ENCODE measurements at regions not wholly inside any gene's neighbourhood (a gene's known extent, or its start where the extent isn't known, plus 50 kb on each side); places are given as distances from the start of the nearest gene placed in this dataset.

- WGBS, 5 donors, result 32 to 42% (median 40%) methylated on average over 2 of the region's 2 CpGs
- Histone ChIP-seq H3K27me3 (no peaks in the 10 kb centered on the region), H3K36me3 (no peaks in the 10 kb centered on the region), H3K9me3 (peaks cover 0 to under 1% (median 0%) of the 10 kb centered on the region in 4 donors), H3K27ac (no peak overlapping the region), H3K4me1 (no peaks in the 10 kb centered on the region), H3K4me3 (no peak overlapping the region)
- TF ChIP-seq EP300 (IDR thresholded peaks at IDR 0.05) (no peak), POLR2A (IDR thresholded peaks at IDR 0.05) (no peak), POLR2AphosphoS5 (IDR thresholded peaks at IDR 0.05) (no peak)
- TF ChIP-seq, protein P1, sequence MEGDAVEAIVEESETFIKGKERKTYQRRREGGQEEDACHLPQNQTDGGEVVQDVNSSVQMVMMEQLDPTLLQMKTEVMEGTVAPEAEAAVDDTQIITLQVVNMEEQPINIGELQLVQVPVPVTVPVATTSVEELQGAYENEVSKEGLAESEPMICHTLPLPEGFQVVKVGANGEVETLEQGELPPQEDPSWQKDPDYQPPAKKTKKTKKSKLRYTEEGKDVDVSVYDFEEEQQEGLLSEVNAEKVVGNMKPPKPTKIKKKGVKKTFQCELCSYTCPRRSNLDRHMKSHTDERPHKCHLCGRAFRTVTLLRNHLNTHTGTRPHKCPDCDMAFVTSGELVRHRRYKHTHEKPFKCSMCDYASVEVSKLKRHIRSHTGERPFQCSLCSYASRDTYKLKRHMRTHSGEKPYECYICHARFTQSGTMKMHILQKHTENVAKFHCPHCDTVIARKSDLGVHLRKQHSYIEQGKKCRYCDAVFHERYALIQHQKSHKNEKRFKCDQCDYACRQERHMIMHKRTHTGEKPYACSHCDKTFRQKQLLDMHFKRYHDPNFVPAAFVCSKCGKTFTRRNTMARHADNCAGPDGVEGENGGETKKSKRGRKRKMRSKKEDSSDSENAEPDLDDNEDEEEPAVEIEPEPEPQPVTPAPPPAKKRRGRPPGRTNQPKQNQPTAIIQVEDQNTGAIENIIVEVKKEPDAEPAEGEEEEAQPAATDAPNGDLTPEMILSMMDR (IDR thresholded peaks at IDR 0.05), result no peak
- intact Hi-C loops (cut with DNase I; ENCODE audit: low total_unique reads), result no loop called here
- no peak for DNase-seq
Measured at GRCh38 chr17:54221499-54221898, 398.8 kb downstream of the KIF2B start.

DNA sequence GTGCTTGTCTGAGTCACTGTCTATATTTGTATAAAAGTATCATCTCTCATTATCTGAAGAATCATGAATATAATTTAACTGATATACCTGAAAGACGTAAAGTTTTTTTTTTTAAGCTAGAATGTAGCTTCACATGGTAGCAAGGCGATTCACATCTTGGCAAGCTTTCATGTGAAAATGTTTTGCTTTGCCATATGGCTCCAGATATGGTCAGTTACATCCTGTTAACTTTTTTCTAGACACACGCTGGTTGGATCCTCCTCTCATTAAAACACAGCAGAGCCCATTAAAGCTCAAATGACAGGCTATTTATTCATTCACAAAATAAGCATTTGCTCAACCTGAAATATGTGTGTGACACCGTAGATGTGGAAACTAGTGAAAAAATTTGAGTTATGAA lies 412.8 kb downstream of the KIF2B start:
- 51 to 60% (median 55%) methylated on average over 4 of the region's 4 CpGs for WGBS, 5 donors
- Histone ChIP-seq H3K27ac (no peak overlapping the region), H3K9me3 (no peaks in the 10 kb centered on the region), H3K27me3 (no peaks in the 10 kb centered on the region), H3K4me1 (no peaks in the 10 kb centered on the region), H3K36me3 (no peaks in the 10 kb centered on the region), H3K4me3 (no peak overlapping the region)
- no peak for DNase-seq
- no peak for TF ChIP-seq EP300 (IDR thresholded peaks at IDR 0.05)
- intact Hi-C loops (cut with DNase I; ENCODE audit: low total_unique reads), result no loop called here

- H3K9me3 ChIP-seq, result peaks cover 0 to under 1% (median 0%) of the 10 kb centered on the region in 4 donors
- WGBS, 5 donors, result 64 to 80% (median 68%) methylated on average over 5 of the region's 5 CpGs
- no peaks in the 10 kb centered on the region for H3K36me3 ChIP-seq
- intact Hi-C loops (cut with DNase I; ENCODE audit: low total_unique reads), result no loop called here
- peak in 1 of 2 donors; percentile 25 for DNase-seq
- H3K4me1 ChIP-seq, result no peaks in the 10 kb centered on the region
- H3K27ac ChIP-seq, result no peak overlapping the region
- TF ChIP-seq, protein P1 (IDR thresholded peaks at IDR 0.05), result no peak
- TF ChIP-seq POLR2A (IDR thresholded peaks at IDR 0.05), result no peak
- TF ChIP-seq EP300 (IDR thresholded peaks at IDR 0.05), result no peak
- no peak for TF ChIP-seq POLR2AphosphoS5 (IDR thresholded peaks at IDR 0.05)
- H3K4me3 ChIP-seq, result no peak overlapping the region
- H3K27me3 ChIP-seq, result no peaks in the 10 kb centered on the region
Measured at GRCh38 chr17:54237911-54238515, 415.3 kb downstream of the KIF2B start.

DNA sequence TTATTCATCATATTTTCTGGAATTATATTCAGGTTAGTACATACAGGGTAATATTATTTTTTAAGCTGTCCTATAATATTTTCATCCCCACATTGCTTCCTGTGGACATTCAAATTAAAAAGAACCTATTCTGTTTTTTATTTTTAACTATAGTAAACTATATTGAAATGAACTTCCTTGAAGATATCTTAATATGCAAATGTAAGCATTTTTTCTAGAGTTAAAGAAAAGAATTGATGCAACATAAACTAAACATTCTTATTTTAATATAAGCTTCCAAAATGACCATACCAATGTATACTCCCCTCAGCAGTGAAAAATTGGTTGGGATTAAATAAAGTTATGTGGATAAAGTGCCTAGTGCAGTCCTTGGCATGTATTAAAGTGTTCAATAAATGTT lies 416.6 kb downstream of the KIF2B start:
- H3K4me3 ChIP-seq, result no peak overlapping the region
- H3K36me3 ChIP-seq, result no peaks in the 10 kb centered on the region
- H3K9me3 ChIP-seq, result peaks cover 0 to 11% (median 5%) of the 10 kb centered on the region in 4 donors
- DNase-seq, result no peak
- TF ChIP-seq EP300 (IDR thresholded peaks at IDR 0.05), result no peak
- TF ChIP-seq, protein P1 (IDR thresholded peaks at IDR 0.05), result no peak
- no peak for TF ChIP-seq POLR2AphosphoS5 (IDR thresholded peaks at IDR 0.05)
- no peak for TF ChIP-seq POLR2A (IDR thresholded peaks at IDR 0.05)
- no peaks in the 10 kb centered on the region for H3K4me1 ChIP-seq
- H3K27ac ChIP-seq, result no peak overlapping the region
- no peaks in the 10 kb centered on the region for H3K27me3 ChIP-seq
- intact Hi-C loops (cut with DNase I; ENCODE audit: low total_unique reads), result no loop called here

DNA sequence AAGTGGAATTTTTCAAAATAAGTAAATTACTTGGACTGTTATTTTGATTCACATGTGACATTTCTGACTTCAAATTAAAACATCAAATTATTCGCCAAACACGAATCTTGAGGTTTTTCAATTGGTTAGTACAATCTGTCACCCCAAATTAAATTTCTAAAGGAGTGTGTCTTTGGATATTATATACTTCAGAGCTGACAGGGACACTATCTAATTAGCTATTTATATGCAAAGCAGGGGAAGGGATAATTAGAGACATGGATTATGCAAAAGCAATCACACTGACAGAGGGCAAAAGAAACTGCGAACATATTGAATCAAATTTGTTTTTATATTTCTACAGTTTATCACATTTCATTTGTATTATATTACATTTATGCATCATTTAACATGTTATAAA lies 433.0 kb downstream of the KIF2B start:
- no peaks in the 10 kb centered on the region for H3K36me3 ChIP-seq
- H3K9me3 ChIP-seq, result no peaks in the 10 kb centered on the region
- H3K27me3 ChIP-seq, result no peaks in the 10 kb centered on the region
- no peak for DNase-seq
- no peaks in the 10 kb centered on the region for H3K4me1 ChIP-seq
- H3K27ac ChIP-seq, result no peak overlapping the region
- TF ChIP-seq POLR2A (IDR thresholded peaks at IDR 0.05), result no peak
- TF ChIP-seq, protein P1 (IDR thresholded peaks at IDR 0.05), result no peak
- no peak for TF ChIP-seq EP300 (IDR thresholded peaks at IDR 0.05)
- no peak for TF ChIP-seq POLR2AphosphoS5 (IDR thresholded peaks at IDR 0.05)
- 74 to 90% (median 86%) methylated on average over 3 of the region's 3 CpGs for WGBS, 5 donors
- intact Hi-C loops (cut with DNase I; ENCODE audit: low total_unique reads), result no loop called here
- no peak overlapping the region for H3K4me3 ChIP-seq

Data from stomach (tissue), 8 donors.